Neural progenitor cell (in vitro differentiated cells): ENCODE measurements at regions not wholly inside any gene's neighbourhood (a gene's known extent, or its start where the extent isn't known, plus 50 kb on each side); places are given as distances from the start of the nearest gene placed in this dataset.

Experiments used
- DNase-seq: peaks from one replicate; pipeline ENCODE4 v3.0.0-alpha.2; 2016; ENCODE audit warnings: low spot score
- H2AFZ ChIP-seq: fragments of 200-600 bp; sonication (generic); replicated peaks from 2 replicates; pipeline ENCODE4 v1.6.1; 2016; ENCODE audit warnings: antibody characterized with exemption
- H3F3A ChIP-seq: fragments of 200-600 bp; sonication (generic); 2 replicates; pipeline ENCODE4 v1.6.1; 2016; ENCODE audit warnings: antibody characterized with exemption, low read depth
- H3K27ac ChIP-seq: fragments of 200-600 bp; sonication (generic); 2 replicates; pipeline ENCODE4 v1.5.1; 2016; ENCODE audit warnings: mild to moderate bottlenecking
- H3K27me3 ChIP-seq: fragments of 200-600 bp; sonication (generic); 2 replicates; pipeline ENCODE4 v1.6.1; 2016; ENCODE audit warnings: mild to moderate bottlenecking, moderate library complexity
- H3K36me3 ChIP-seq: fragments of 200-600 bp; sonication (generic); 2 replicates; pipeline ENCODE4 v1.5.1; 2016
- H3K4me1 ChIP-seq: fragments of 200-600 bp; sonication (generic); 2 replicates; pipeline ENCODE4 v1.6.1; 2016; ENCODE audit warnings: mixed run types
- H3K4me2 ChIP-seq: fragments of 200-600 bp; sonication (generic); 2 replicates; pipeline ENCODE4 v1.6.1; 2016
- H3K4me3 ChIP-seq: fragments of 200-600 bp; sonication (generic); 2 replicates; pipeline ENCODE4 v1.5.1; 2016
- H3K79me2 ChIP-seq: fragments of 200-600 bp; sonication (generic); 2 replicates; pipeline ENCODE4 v1.6.1; 2016; ENCODE audit warnings: low read depth
- H3K9ac ChIP-seq: fragments of 200-600 bp; sonication (generic); 2 replicates; pipeline ENCODE4 v1.6.1; 2016
- H3K9me3 ChIP-seq: fragments of 200-600 bp; sonication (generic); 2 replicates; pipeline ENCODE4 v1.5.1; 2016; ENCODE audit warnings: low read depth
- H4K20me1 ChIP-seq: fragments of 200-600 bp; sonication (generic); 2 replicates; pipeline ENCODE4 v1.6.1; 2016; ENCODE audit warnings: low read depth
- H3K27ac Mint-ChIP-seq: 3 replicates; pipeline ENCODE4 v1.8.0; 2021; ENCODE audit warnings: mixed read lengths
- H3K27me3 Mint-ChIP-seq: 2 replicates; pipeline ENCODE4 v1.8.0; 2022; ENCODE audit warnings: low read depth, mild to moderate bottlenecking, inconsistent platforms, moderate library complexity, mixed read lengths; ENCODE audit not compliant: insufficient read depth
- H3K36me3 Mint-ChIP-seq: 3 replicates; pipeline ENCODE4 v1.8.0; 2021; ENCODE audit warnings: mixed read lengths
- H3K4me1 Mint-ChIP-seq: 3 replicates; pipeline ENCODE4 v1.8.0; 2021; ENCODE audit warnings: mixed read lengths
- H3K4me3 Mint-ChIP-seq: 3 replicates; pipeline ENCODE4 v1.8.0; 2021; ENCODE audit warnings: mild to moderate bottlenecking, moderate library complexity, mixed read lengths
- H3K9me3 Mint-ChIP-seq: 3 replicates; pipeline ENCODE4 v1.8.0; 2020; ENCODE audit warnings: mixed read lengths
- EZH2 ChIP-seq: fragments of 200-600 bp; sonication (generic); IDR thresholded peaks from 2 replicates; pipeline ENCODE4 v1.6.1; 2017; ENCODE audit warnings: antibody characterized with exemption, mild to moderate bottlenecking, moderate library complexity
- EZH2phosphoT487 ChIP-seq: fragments of 200-600 bp; sonication (generic); IDR thresholded peaks from 2 replicates; pipeline ENCODE4 v1.6.1; 2017; ENCODE audit warnings: antibody characterized with exemption
- TF ChIP-seq, protein P1 (sequence below): fragments of 200-600 bp; sonication (generic); IDR thresholded peaks from 2 replicates; pipeline ENCODE4 v1.5.1; 2017; ENCODE audit warnings: antibody characterized with exemption, mild to moderate bottlenecking

GRCh38 chr5:96149546-96149945, 187.9 kb upstream of the ELL2 start:
- H4K20me1 ChIP-seq, result no peaks in the 10 kb centered on the region
- TF ChIP-seq EZH2 (no peak), EZH2phosphoT487 (no peak)
- TF ChIP-seq, protein P1, sequence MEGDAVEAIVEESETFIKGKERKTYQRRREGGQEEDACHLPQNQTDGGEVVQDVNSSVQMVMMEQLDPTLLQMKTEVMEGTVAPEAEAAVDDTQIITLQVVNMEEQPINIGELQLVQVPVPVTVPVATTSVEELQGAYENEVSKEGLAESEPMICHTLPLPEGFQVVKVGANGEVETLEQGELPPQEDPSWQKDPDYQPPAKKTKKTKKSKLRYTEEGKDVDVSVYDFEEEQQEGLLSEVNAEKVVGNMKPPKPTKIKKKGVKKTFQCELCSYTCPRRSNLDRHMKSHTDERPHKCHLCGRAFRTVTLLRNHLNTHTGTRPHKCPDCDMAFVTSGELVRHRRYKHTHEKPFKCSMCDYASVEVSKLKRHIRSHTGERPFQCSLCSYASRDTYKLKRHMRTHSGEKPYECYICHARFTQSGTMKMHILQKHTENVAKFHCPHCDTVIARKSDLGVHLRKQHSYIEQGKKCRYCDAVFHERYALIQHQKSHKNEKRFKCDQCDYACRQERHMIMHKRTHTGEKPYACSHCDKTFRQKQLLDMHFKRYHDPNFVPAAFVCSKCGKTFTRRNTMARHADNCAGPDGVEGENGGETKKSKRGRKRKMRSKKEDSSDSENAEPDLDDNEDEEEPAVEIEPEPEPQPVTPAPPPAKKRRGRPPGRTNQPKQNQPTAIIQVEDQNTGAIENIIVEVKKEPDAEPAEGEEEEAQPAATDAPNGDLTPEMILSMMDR, result no peak

GRCh38 chr5:96149021-96149420, 187.4 kb upstream of the ELL2 start:
- H2AFZ ChIP-seq, result no peak overlapping the region
- TF ChIP-seq EZH2, result no peak
- no peak for TF ChIP-seq EZH2phosphoT487
- TF ChIP-seq, protein P1, result no peak
- Mint-ChIP-seq H3K4me3 (no peak overlapping the region), H3K27me3 (peaks cover 2% of the 10 kb centered on the region), H3K9me3 (no peaks in the 10 kb centered on the region), H3K4me1 (no peaks in the 10 kb centered on the region), H3K36me3 (no peaks in the 10 kb centered on the region), H3K27ac (no peak overlapping the region)
- no peaks in the 10 kb centered on the region for H4K20me1 ChIP-seq
- no peaks in the 10 kb centered on the region for H3K27me3 ChIP-seq
- H3K4me2 ChIP-seq, result no peak overlapping the region
- no peak overlapping the region for H3K27ac ChIP-seq
- no peaks in the 10 kb centered on the region for H3F3A ChIP-seq
- peaks cover 5% of the 10 kb centered on the region for H3K4me1 ChIP-seq
- H3K9me3 ChIP-seq, result no peaks in the 10 kb centered on the region
- no peaks in the 10 kb centered on the region for H3K36me3 ChIP-seq
- H3K9ac ChIP-seq, result no peak overlapping the region
- no peak overlapping the region for H3K4me3 ChIP-seq
- H3K79me2 ChIP-seq, result no peaks in the 10 kb centered on the region
- no peak for DNase-seq

More at GRCh38 chr5:96149546-96149945, 187.9 kb upstream of the ELL2 start:
- Histone ChIP-seq H3K27ac (no peak overlapping the region), H3K36me3 (no peaks in the 10 kb centered on the region), H3K9me3 (no peaks in the 10 kb centered on the region), H3K9ac (no peak overlapping the region), H3K4me3 (no peak overlapping the region), H3K4me1 (no peaks in the 10 kb centered on the region), H3K27me3 (no peaks in the 10 kb centered on the region), H3K4me2 (no peak overlapping the region), H3K79me2 (no peaks in the 10 kb centered on the region), H2AFZ (no peak overlapping the region), H3F3A (no peaks in the 10 kb centered on the region)
- no peaks in the 10 kb centered on the region for H3K4me1 Mint-ChIP-seq
- H3K27me3 Mint-ChIP-seq, result peaks cover under 1% of the 10 kb centered on the region
- H3K36me3 Mint-ChIP-seq, result no peaks in the 10 kb centered on the region
- H3K27ac Mint-ChIP-seq, result no peak overlapping the region
- DNase-seq, result no peak
- no peaks in the 10 kb centered on the region for H3K9me3 Mint-ChIP-seq
- H3K4me3 Mint-ChIP-seq, result no peak overlapping the region

GRCh38 chr5:96148376-96148775, 186.7 kb upstream of the ELL2 start:
- no peaks in the 10 kb centered on the region for H3K9me3 ChIP-seq

More at GRCh38 chr5:96148376-96148775, 186.7 kb upstream of the ELL2 start:
- H3K36me3 Mint-ChIP-seq, result no peaks in the 10 kb centered on the region
- TF ChIP-seq, protein P1, result no peak
- TF ChIP-seq EZH2phosphoT487 (no peak), EZH2 (no peak)
- H3K9ac ChIP-seq, result no peak overlapping the region
- H3K27ac Mint-ChIP-seq, result no peak overlapping the region
- H3K27me3 Mint-ChIP-seq, result peaks cover 2% of the 10 kb centered on the region
- H3K4me3 Mint-ChIP-seq, result no peak overlapping the region
- H3K27me3 ChIP-seq, result no peaks in the 10 kb centered on the region
- H3K79me2 ChIP-seq, result no peaks in the 10 kb centered on the region
- H3K36me3 ChIP-seq, result no peaks in the 10 kb centered on the region
- H3K4me1 Mint-ChIP-seq, result no peaks in the 10 kb centered on the region
- H4K20me1 ChIP-seq, result no peaks in the 10 kb centered on the region
- H3K4me3 ChIP-seq, result no peak overlapping the region
- peaks cover 7% of the 10 kb centered on the region for H3K4me1 ChIP-seq
- H3F3A ChIP-seq, result no peaks in the 10 kb centered on the region
- H2AFZ ChIP-seq, result no peak overlapping the region
- no peak overlapping the region for H3K4me2 ChIP-seq
- H3K27ac ChIP-seq, result no peak overlapping the region
- DNase-seq, result no peak
- no peaks in the 10 kb centered on the region for H3K9me3 Mint-ChIP-seq
